GM12892 (cell line): ENCODE measurements at regions not wholly inside any gene's neighbourhood (a gene's known extent, or its start where the extent isn't known, plus 50 kb on each side); places are given as distances from the start of the nearest gene placed in this dataset.

Source experiments
- POLR2A ChIP-seq: IDR thresholded peaks from 2 replicates; pipeline ENCODE4 v1.6.1; 2011; ENCODE audit warnings: low read depth, low read length, control low read depth
- POLR2AphosphoS5 ChIP-seq: IDR thresholded peaks from 2 replicates; pipeline ENCODE4 v1.6.1; 2011; ENCODE audit warnings: low read depth, low read length, control low read depth

- no peak for TF ChIP-seq POLR2A
- no peak for TF ChIP-seq POLR2AphosphoS5
Measured at GRCh38 chrX:4925911-4926310, 1212.5 kb upstream of the PRKX start.
